HepG2 (cell line): ENCODE measurements at regions not wholly inside any gene's neighbourhood (a gene's known extent, or its start where the extent isn't known, plus 50 kb on each side); places are given as distances from the start of the nearest gene placed in this dataset.

Source experiments
- ATAC-seq: fragments of 200-7000 bp; cut with Tn5 transposase; 3 replicates; pipeline ENCODE4 v1.9.1; 2020; ENCODE audit warnings: mild to moderate bottlenecking, moderate library complexity
- BruUV-seq: library from RNA; stranded (reverse); fragments of 400-500 nt; replicated peaks from 2 replicates; lab custom pipeline; 2021; lab: Mats Ljungman, UMichigan
- CTCF ChIA-PET: fragments of 300-600 bp; formaldehyde crosslinking; extraction: SDS; loops from one replicate; lab custom pipeline; 2021; ENCODE audit warnings: low total read pairs, inconsistent platforms, low intra/inter-chr PET ratio; lab: Yijun Ruan, JAX
- POLR2A ChIA-PET: fragments of 350-600 bp; sonication (Branson Sonifier 250); formaldehyde crosslinking; loops from one replicate; lab custom pipeline; 2020; ENCODE audit warnings: antibody characterized with exemption, inconsistent platforms; lab: Yijun Ruan, JAX
- DNase-seq: peaks from one replicate; pipeline ENCODE4 v3.0.0-alpha.2; 2015; ENCODE audit warnings: low spot score
- FAIRE-seq: peaks from 3 replicates; lab custom pipeline; 2011; peaks lifted over from hg19 to GRCh38; lab: Jason Lieb, UNC
- H2AFZ ChIP-seq: one replicate; pipeline ENCODE4 v1.6.1; 2011; ENCODE audit warnings: low read length, inconsistent platforms
- H3K27ac ChIP-seq: fragments of 300-600 bp; 3 replicates; pipeline ENCODE4 v1.8.0; 2011; ENCODE audit warnings: mixed run types, mild to moderate bottlenecking, mixed read lengths, low read length, inconsistent platforms; ENCODE audit not compliant: insufficient read depth; ENCODE audit errors: extremely low read length
- H3K27me3 ChIP-seq, 2 experiments: fragments of 200-600 bp in 1 of 2; 2 replicates in 1 of 2; 3 replicates in 1 of 2; pipeline versions ENCODE4 v1.6.0 to v1.8.0; 2011; ENCODE audit warnings: low read length in 2 of 2, mild to moderate bottlenecking in 2 of 2, moderate library complexity in 2 of 2, inconsistent platforms in 1 of 2; ENCODE audit not compliant: insufficient read depth in 2 of 2, control insufficient read depth in 1 of 2
- H3K36me3 ChIP-seq, 2 experiments: fragments of 200-600 bp in 1 of 2; replicated peaks in 1 of 2; 2 replicates in 1 of 2; 3 replicates in 1 of 2; pipeline versions ENCODE4 v1.5.1 to v1.8.0; 2011; ENCODE audit warnings: low read length in 2 of 2, inconsistent platforms in 1 of 2; ENCODE audit not compliant: insufficient read depth in 2 of 2, control insufficient read depth in 1 of 2
- H3K4me1 ChIP-seq: 2 replicates; pipeline ENCODE4 v1.5.1; 2012; ENCODE audit warnings: low read length, inconsistent platforms; ENCODE audit not compliant: insufficient read depth
- H3K4me2 ChIP-seq: 2 replicates; pipeline ENCODE4 v1.6.0; 2011; ENCODE audit warnings: low read depth, low read length, inconsistent platforms
- H3K4me3 ChIP-seq, 3 experiments: fragments of 200-600 bp in 1 of 3; sonication (generic), shearing (Covaris generic) in 1 of 3; replicated peaks in 1 of 3; 2 replicates each; pipeline ENCODE4 v1.5.1; 2011 to 2016; ENCODE audit warnings: low read length in 3 of 3, inconsistent platforms in 2 of 3, low read depth in 2 of 3, mild to moderate bottlenecking in 2 of 3, control low read depth in 1 of 3, mixed read lengths in 1 of 3; ENCODE audit not compliant: insufficient read depth in 1 of 3
- H3K79me2 ChIP-seq: one replicate; pipeline ENCODE4 v1.6.1; 2011; ENCODE audit warnings: low read length, inconsistent platforms; ENCODE audit not compliant: insufficient read depth
- H3K9ac ChIP-seq: 2 replicates; pipeline ENCODE4 v1.6.0; 2011; ENCODE audit warnings: mild to moderate bottlenecking, low read depth, low read length, inconsistent platforms; ENCODE audit not compliant: insufficient read depth
- H3K9me3 ChIP-seq: 2 replicates; pipeline ENCODE4 v1.5.1; 2012; ENCODE audit warnings: mild to moderate bottlenecking, low read length
- H4K20me1 ChIP-seq: 2 replicates; pipeline ENCODE4 v1.6.0; 2011; ENCODE audit warnings: inconsistent platforms, mild to moderate bottlenecking, low read length, moderate library complexity; ENCODE audit not compliant: insufficient read depth
- ELF1 ChIP-seq: sonication (generic); formaldehyde crosslinking; IDR thresholded peaks from 2 replicates; pipeline ENCODE4 v1.4.0; 2020; ENCODE audit warnings: missing genetic modification reagents
- FLYWCH1 ChIP-seq: sonication (generic); formaldehyde crosslinking; IDR thresholded peaks from 2 replicates; pipeline ENCODE4 v1.8.1; 2023; ENCODE audit warnings: mild to moderate bottlenecking, missing genetic modification reagents
- HMGXB4 ChIP-seq, 2 experiments: sonication (generic) in 1 of 2; formaldehyde crosslinking in 1 of 2; IDR thresholded peaks; 2 replicates each; pipeline versions ENCODE4 v1.4.0 to v1.6.1; 2018 to 2020; ENCODE audit warnings: missing genetic modification reagents in 2 of 2, borderline replicate concordance in 1 of 2, low read depth in 1 of 2, mild to moderate bottlenecking in 1 of 2, missing biosample characterization in 1 of 2
- RXRA ChIP-seq: sonication (generic); formaldehyde crosslinking; IDR thresholded peaks from 2 replicates; pipeline ENCODE4 v1.5.1; 2020; ENCODE audit warnings: missing genetic modification reagents
- TRIM24 ChIP-seq: sonication (generic); formaldehyde crosslinking; IDR thresholded peaks from 2 replicates; pipeline ENCODE4 v1.8.0; 2022; ENCODE audit warnings: mild to moderate bottlenecking, missing genetic modification reagents
- USF2 ChIP-seq, 2 experiments: sonication (generic) in 1 of 2; formaldehyde crosslinking in 1 of 2; IDR thresholded peaks; 2 replicates each; pipeline versions ENCODE4 v1.5.1 to v1.6.1; 2011 to 2020; ENCODE audit warnings: borderline replicate concordance in 1 of 2, low read depth in 1 of 2, low read length in 1 of 2, mild to moderate bottlenecking in 1 of 2, missing genetic modification reagents in 1 of 2, moderate library complexity in 1 of 2
- XBP1 ChIP-seq: sonication (generic); formaldehyde crosslinking; IDR thresholded peaks from 2 replicates; pipeline ENCODE4 v1.5.0; 2020; ENCODE audit warnings: missing genetic modification reagents
- ZBTB10 ChIP-seq: sonication (generic); formaldehyde crosslinking; IDR thresholded peaks from 2 replicates; pipeline ENCODE4 v1.4.0; 2020; ENCODE audit warnings: missing genetic modification reagents, borderline replicate concordance
- ZNF160 ChIP-seq: sonication (generic); formaldehyde crosslinking; IDR thresholded peaks from 2 replicates; pipeline ENCODE4 v1.8.0; 2022; ENCODE audit warnings: mild to moderate bottlenecking, inconsistent platforms, missing genetic modification reagents
- ZNF660 ChIP-seq: sonication (generic); formaldehyde crosslinking; IDR thresholded peaks from 2 replicates; pipeline ENCODE4 v1.5.1; 2020; ENCODE audit warnings: mild to moderate bottlenecking, low read depth, missing genetic modification reagents, borderline replicate concordance
- WGBS: methylation state at CpG from one replicate; pipeline ENCODE4 v1.1.6; 2017; ENCODE audit warnings: low lambda C conversion rate; 5-methylcytosine and 5-hydroxymethylcytosine counted together
- in situ Hi-C: cut with HindIII; loops from 2 replicates; pipeline ENCODE4 v1.10.0; 2017; ENCODE audit warnings: low pct_unique_long_range_greater_than_20kb; ENCODE audit not compliant: extremely low pct_ligation_motif_present
- intact Hi-C: fragments of 100-400 bp; cut with micrococcal nuclease; formaldehyde crosslinking; loops from one replicate; pipeline ENCODE4 v1.10.0; 2022; ENCODE audit not compliant: unreplicated experiment
- TF ChIP-seq, protein P1 (sequence below): sonication (generic); formaldehyde crosslinking; IDR thresholded peaks from 2 replicates; pipeline ENCODE4 v1.9.0; 2021; ENCODE audit warnings: missing genetic modification reagents, mild to moderate bottlenecking, borderline replicate concordance
- TF ChIP-seq, protein P2 (sequence below): sonication (generic); formaldehyde crosslinking; IDR thresholded peaks from 2 replicates; pipeline ENCODE4 v1.8.1; 2023; ENCODE audit warnings: missing genetic modification reagents, inconsistent platforms, borderline replicate concordance

DNA sequence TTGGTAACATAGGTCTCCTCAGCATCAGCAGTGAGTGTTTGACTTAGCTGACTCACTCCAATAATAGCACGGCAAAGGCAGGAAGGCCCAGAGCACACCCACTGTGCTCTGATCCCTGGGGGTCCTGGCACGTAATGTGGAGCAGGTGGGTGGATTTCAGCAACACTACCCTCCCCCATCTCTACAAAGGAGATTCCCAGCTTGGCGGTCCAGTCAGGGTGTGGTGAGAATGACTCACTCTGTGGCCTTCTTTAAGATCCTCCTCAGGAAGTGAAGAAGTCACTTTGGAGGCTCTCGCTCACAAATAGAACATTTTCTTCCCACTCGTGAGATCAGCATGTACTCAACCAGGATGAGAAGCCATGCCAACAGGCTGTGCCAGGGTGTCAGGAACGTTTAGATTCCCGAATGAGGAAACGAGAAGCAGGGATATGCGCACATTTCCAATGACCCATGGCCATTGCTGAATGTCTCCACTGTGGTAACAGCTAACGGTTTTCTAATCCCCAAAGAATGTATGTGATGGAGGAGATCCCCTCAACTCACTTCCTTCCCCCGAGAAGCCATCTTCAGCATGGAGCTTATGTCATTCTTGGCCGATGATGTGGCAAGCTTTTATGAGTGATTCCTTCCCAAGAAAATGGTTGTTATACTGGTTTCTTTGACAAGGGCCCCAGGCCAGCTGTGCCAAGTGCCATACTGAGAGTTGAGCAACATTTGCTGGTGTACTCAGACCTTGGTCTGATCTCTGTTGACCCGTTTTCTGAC, 365.2 kb downstream of the C16orf95 start:
- no peaks in the 10 kb centered on the region for H3K4me1 ChIP-seq
- no peak for ATAC-seq

More for the DNA sequence above, 365.2 kb downstream of the C16orf95 start:
- TF ChIP-seq HMGXB4 (CRISPR knock-in tag; IDR thresholded peaks at IDR 0.05; ENCODE audit: borderline replicate concordance in 1 of 2, low read depth in 1 of 2) (no peak), XBP1 (no peak), RXRA (CRISPR knock-in tag) (no peak), ELF1 (no peak), ZBTB10 (no peak), ZNF660 (CRISPR knock-in tag) (no peak), USF2 (IDR thresholded peaks at IDR 0.05; ENCODE audit: low read depth, low read length) (no peak), USF2 (CRISPR knock-in tag; IDR thresholded peaks at IDR 0.05; ENCODE audit: borderline replicate concordance) (no peak), FLYWCH1 (CRISPR knock-in tag) (no peak), ZNF160 (CRISPR knock-in tag) (no peak), TRIM24 (CRISPR knock-in tag) (no peak)
- TF ChIP-seq, protein P1, sequence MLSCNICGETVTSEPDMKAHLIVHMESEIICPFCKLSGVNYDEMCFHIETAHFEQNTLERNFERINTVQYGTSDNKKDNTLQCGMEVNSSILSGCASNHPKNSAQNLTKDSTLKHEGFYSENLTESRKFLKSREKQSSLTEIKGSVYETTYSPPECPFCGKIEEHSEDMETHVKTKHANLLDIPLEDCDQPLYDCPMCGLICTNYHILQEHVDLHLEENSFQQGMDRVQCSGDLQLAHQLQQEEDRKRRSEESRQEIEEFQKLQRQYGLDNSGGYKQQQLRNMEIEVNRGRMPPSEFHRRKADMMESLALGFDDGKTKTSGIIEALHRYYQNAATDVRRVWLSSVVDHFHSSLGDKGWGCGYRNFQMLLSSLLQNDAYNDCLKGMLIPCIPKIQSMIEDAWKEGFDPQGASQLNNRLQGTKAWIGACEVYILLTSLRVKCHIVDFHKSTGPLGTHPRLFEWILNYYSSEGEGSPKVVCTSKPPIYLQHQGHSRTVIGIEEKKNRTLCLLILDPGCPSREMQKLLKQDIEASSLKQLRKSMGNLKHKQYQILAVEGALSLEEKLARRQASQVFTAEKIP (CRISPR knock-in tag), result no peak
- TF ChIP-seq, protein P2, sequence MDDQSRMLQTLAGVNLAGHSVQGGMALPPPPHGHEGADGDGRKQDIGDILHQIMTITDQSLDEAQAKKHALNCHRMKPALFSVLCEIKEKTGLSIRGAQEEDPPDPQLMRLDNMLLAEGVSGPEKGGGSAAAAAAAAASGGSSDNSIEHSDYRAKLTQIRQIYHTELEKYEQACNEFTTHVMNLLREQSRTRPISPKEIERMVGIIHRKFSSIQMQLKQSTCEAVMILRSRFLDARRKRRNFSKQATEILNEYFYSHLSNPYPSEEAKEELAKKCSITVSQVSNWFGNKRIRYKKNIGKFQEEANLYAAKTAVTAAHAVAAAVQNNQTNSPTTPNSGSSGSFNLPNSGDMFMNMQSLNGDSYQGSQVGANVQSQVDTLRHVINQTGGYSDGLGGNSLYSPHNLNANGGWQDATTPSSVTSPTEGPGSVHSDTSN (CRISPR knock-in tag), result no peak
- no peaks in the 10 kb centered on the region for H3K79me2 ChIP-seq
- ChIA-PET POLR2A (no interaction called here), CTCF (no interaction called here)
- no peak for FAIRE-seq
- peaks cover 4 to 17% of the 10 kb centered on the region in 2 experiments; a peak in 3 of 5 replicates for H3K27me3 ChIP-seq
- 23% methylated on average over 9 of the region's 13 CpGs for WGBS
- no peak overlapping the region for H3K27ac ChIP-seq
- H3K4me3 ChIP-seq, result no peak overlapping the region
- intact Hi-C loops, result no loop called here
- H3K4me2 ChIP-seq, result no peak overlapping the region
- DNase-seq, result no peak
- in situ Hi-C loops, result no loop called here
- H3K9me3 ChIP-seq, result no peaks in the 10 kb centered on the region
- BruUV-seq, result no TSS peak
- H4K20me1 ChIP-seq, result no peaks in the 10 kb centered on the region
- no peak overlapping the region for H2AFZ ChIP-seq
- H3K36me3 ChIP-seq, result no peaks in the 10 kb centered on the region
- no peak overlapping the region for H3K9ac ChIP-seq
